ENCODE measurements at regions not wholly inside any gene's neighbourhood (a gene's known extent, or its start where the extent isn't known, plus 50 kb on each side); places are given as distances from the start of the nearest gene placed in this dataset.

GRCh38 chr1:200307755-200308066, 102.1 kb downstream of the ZNF281 start (continued):
- TF ChIP-seq FOXM1 (IDR thresholded peaks at IDR 0.05; ENCODE audit: low read depth): no peak
- TF ChIP-seq FOXM1 (CRISPR knock-in tag; IDR thresholded peaks at IDR 0.05; ENCODE audit: low read depth): no peak
- TF ChIP-seq RBM17 (IDR thresholded peaks at IDR 0.05; ENCODE audit: borderline replicate concordance, low read depth, low read length): no peak
- TF ChIP-seq, protein P1, sequence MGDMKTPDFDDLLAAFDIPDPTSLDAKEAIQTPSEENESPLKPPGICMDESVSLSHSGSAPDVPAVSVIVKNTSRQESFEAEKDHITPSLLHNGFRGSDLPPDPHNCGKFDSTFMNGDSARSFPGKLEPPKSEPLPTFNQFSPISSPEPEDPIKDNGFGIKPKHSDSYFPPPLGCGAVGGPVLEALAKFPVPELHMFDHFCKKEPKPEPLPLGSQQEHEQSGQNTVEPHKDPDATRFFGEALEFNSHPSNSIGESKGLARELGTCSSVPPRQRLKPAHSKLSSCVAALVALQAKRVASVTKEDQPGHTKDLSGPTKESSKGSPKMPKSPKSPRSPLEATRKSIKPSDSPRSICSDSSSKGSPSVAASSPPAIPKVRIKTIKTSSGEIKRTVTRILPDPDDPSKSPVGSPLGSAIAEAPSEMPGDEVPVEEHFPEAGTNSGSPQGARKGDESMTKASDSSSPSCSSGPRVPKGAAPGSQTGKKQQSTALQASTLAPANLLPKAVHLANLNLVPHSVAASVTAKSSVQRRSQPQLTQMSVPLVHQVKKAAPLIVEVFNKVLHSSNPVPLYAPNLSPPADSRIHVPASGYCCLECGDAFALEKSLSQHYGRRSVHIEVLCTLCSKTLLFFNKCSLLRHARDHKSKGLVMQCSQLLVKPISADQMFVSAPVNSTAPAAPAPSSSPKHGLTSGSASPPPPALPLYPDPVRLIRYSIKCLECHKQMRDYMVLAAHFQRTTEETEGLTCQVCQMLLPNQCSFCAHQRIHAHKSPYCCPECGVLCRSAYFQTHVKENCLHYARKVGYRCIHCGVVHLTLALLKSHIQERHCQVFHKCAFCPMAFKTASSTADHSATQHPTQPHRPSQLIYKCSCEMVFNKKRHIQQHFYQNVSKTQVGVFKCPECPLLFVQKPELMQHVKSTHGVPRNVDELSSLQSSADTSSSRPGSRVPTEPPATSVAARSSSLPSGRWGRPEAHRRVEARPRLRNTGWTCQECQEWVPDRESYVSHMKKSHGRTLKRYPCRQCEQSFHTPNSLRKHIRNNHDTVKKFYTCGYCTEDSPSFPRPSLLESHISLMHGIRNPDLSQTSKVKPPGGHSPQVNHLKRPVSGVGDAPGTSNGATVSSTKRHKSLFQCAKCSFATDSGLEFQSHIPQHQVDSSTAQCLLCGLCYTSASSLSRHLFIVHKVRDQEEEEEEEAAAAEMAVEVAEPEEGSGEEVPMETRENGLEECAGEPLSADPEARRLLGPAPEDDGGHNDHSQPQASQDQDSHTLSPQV (IDR thresholded peaks at IDR 0.05): no peak
- TF ChIP-seq, protein P2, sequence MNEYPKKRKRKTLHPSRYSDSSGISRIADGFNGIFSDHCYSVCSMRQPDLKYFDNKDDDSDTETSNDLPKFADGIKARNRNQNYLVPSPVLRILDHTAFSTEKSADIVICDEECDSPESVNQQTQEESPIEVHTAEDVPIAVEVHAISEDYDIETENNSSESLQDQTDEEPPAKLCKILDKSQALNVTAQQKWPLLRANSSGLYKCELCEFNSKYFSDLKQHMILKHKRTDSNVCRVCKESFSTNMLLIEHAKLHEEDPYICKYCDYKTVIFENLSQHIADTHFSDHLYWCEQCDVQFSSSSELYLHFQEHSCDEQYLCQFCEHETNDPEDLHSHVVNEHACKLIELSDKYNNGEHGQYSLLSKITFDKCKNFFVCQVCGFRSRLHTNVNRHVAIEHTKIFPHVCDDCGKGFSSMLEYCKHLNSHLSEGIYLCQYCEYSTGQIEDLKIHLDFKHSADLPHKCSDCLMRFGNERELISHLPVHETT (CRISPR knock-in tag; conservative IDR thresholded peaks at IDR 0.05 in 1 of 2, IDR thresholded peaks at IDR 0.05 in 1 of 2): no peak
